HG03060 (cell line): ENCODE measurements at regions not wholly inside any gene's neighbourhood (a gene's known extent, or its start where the extent isn't known, plus 50 kb on each side); places are given as distances from the start of the nearest gene placed in this dataset.

Experiments
- ATAC-seq: cut with Tn5 transposase; IDR thresholded peaks from one replicate; pipeline ENCODE4 v1.9.1; 2021; ENCODE audit warnings: low read depth, moderate number of reproducible peaks; ENCODE audit not compliant: unreplicated experiment

- ATAC-seq: no peak
Observed at GRCh38 chr4:154107337-154107736, 318.5 kb upstream of the SFRP2 start.

GRCh38 chr4:154088741-154089140 lies 299.9 kb upstream of the SFRP2 start:
- no peak for ATAC-seq

GRCh38 chr4:154086247-154086646 lies 297.4 kb upstream of the SFRP2 start:
- ATAC-seq: no peak

DNA sequence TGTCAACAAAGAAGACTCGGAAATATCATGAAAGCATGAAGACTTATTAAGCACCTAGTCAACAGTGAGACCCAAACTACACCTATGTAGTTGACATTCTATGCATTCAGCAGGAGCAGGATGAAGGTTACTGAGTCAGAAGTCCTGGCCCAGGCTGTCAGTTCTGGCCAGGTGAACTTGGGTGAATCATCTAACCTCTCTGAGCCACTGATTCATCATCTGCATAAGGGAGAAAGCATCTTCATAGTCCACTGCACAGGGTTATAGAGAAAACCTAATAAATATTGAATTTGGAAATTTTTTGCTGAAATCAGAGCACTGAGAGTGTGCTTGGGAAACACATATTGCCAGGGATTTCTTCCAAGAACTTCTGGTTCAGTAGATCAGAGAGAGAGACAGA lies 296.0 kb upstream of the SFRP2 start:
- ATAC-seq: no peak

- ATAC-seq: no peak
Observed at GRCh38 chr4:154082760-154083535, 294.1 kb upstream of the SFRP2 start.

- no peak for ATAC-seq
Observed at GRCh38 chr4:154081391-154081790, 292.5 kb upstream of the SFRP2 start.

DNA sequence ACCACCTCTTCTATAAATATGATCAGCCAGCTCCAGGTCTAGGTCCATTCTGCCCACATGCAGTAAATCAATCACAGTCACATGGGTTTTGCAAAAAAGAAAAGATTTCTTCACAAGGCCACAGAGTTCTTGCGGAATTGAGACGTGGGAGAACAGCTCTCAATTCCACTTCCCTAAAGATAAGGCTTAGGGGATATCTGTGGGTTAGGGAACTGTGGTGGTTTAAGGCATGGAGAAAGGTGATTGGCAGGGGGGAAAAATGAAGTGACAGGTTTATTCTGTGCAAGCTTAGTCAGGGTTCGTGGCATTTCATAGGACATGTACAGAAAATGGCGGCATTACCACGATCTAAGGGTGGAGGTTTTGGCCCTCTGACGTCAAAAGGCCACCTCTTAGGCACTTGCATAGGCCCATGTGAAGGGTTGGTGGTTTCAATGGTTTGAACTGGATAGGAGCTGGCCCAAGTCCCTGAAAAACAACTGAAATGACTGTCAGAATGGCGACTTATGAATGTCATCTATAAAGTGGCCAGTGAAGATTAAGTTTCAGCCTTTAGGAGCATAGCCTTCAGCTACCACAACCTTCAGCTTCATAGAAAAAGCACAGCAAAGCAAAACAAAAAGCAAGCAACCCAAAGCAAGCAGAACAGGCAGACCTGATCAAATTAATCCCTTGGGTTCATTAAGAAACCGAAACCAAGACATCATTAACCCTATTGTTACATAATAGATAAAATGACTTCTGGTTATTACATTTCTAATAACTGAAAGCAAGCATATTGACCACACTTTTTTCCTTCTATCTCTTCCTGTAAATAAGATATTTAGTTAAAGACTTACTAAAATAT lies 289.8 kb upstream of the SFRP2 start:
- ATAC-seq: no peak

GRCh38 chr4:154076921-154077320 lies 288.0 kb upstream of the SFRP2 start:
- ATAC-seq: no peak

DNA sequence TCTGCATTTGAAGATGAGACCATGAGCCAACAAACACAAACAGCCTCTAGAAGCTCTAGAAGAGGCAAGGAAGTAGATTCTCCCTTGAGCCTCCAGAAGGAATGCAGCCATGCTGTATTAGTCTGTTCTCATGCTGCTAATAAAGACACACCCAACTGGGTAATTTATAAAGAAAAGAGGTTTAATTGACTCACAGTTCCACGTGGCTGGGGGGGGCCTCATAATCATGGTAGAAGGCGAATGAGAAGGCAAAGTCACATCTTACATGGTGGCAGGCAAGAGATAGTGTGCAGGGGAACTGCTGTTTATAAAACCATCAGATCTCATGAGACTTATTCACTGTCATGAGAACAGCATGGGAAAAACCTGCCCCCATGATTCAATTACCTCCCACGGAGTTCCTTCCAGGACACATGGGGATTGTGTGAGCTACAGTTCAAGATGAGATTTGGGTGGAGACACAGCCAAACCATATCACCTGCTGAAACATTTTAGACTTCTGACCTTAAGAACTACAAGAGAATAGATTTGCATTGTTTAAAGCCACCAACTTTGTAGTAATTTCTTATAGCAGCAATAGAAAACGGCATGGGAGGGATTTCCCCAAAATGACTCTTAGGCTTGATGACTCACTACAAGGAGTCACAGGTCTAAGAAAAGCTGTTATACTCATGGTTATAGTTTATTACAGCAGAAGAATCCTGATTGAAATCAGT lies 284.4 kb upstream of the SFRP2 start:
- ATAC-seq: no peak

DNA sequence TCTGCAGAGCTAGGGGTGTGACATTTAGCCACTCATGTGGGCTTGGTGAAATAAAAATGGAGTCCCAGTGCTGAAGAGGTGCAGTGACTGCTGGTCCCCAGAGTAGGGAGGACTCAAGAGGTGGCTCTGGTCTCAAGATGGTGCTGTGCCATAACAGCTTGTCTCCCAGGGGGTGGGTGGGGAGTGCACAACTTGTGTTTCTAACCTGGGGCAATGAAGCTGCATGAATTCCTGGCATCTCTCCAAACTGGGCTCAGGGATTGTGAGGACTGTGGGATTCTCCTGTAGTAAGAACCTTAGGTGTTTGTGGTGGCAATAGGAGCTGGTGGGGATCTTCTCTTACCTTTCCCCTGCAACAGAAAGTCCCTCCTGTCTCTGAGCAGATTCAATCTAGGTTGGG lies 278.9 kb upstream of the SFRP2 start:
- no peak for ATAC-seq

DNA sequence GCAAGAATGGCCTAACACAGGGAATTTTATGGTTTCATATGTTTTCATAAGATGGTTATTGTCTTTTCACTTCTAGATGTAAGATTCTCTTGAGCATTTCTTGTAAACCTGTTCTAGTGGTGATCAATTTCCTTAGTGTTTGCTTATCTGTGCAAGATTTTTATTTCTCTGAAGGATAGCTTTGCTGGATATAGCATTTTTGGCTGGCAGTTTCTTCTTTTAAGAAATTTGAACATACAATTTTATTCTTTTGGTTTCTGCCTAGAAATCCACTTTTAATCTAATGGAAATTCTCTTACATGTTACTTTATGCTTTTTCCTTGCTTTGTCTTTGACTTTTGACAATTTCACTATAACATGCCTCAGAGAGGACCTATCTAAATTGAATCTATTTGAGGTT lies 276.5 kb upstream of the SFRP2 start:
- ATAC-seq: no peak

- ATAC-seq: no peak
Observed at GRCh38 chr4:154064244-154064643, 275.4 kb upstream of the SFRP2 start.

GRCh38 chr4:154049457-154050181 lies 260.7 kb upstream of the SFRP2 start:
- no peak for ATAC-seq

DNA sequence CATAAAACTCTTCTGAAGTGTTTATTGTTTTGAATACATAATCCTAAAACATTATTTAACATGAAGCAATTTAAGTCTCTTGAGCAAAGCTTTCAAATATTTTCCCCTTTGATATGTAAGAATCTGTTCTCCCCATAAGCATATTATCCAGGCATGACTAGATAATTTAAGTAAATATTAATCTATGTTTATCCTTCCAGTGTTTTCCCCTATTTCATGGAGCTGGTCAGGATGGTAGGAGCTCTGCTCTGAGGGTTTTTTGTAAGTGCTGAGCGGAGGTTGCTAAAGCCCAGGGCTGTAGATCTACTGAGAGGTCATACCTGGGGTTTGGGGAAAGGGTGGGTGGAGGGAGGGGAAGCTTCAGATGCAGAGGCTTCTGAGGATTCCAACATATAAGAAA lies 258.9 kb upstream of the SFRP2 start:
- ATAC-seq: no peak

DNA sequence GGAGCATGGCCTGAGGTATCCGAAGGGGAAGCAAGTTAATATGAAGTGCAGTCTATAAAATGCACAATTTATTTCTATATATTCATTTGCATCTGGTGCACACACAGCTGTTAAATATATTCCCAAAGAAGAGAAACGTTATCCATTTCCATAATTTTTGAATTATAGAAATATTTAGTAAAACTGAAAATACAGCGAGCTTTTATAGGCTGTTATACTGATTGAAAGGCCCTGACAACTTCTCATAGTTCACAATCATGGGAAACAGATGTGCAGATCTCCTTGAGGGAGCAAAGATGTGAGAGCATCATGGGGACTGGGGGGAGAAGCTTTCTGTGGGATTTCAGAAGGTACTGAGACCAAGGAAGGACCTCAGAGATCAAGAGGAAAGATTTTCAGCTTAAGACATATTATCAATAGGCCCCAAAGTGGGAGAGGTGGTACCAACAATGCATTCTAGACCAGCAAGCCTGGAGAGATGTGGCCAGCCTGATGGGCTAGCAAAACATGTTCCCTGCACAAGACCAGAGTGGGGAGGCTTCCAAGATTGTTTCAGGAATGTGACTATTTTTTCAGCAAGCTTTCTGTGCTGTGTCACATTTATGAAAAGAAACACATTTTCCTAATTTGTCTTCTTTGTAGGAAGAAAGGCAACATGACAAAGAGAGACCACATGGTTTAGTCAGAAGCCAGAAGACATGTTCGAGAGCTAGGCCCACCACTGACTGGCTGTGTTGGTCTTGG lies 256.0 kb upstream of the SFRP2 start:
- no peak for ATAC-seq

- no peak for ATAC-seq
Observed at GRCh38 chr4:154044108-154044531, 255.2 kb upstream of the SFRP2 start.

DNA sequence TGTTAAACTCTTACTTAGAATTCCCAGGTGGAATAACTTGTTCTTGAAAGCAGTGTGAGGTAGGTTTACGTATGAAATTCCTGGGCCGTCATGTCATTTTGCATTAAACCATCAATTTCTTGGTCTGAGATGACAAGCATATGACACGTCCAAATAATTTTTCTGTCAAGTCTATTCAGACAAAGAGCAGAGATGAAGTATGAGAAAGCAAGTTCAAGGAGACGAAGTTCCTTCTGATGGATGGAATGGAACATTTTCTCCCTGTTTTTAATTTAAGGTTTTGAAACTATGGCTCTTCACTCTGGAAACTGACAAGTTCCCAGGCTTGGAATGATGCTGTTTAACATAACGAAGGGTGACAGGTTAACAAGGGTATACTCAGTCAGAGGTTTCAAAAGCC lies 252.8 kb upstream of the SFRP2 start:
- ATAC-seq: no peak

DNA sequence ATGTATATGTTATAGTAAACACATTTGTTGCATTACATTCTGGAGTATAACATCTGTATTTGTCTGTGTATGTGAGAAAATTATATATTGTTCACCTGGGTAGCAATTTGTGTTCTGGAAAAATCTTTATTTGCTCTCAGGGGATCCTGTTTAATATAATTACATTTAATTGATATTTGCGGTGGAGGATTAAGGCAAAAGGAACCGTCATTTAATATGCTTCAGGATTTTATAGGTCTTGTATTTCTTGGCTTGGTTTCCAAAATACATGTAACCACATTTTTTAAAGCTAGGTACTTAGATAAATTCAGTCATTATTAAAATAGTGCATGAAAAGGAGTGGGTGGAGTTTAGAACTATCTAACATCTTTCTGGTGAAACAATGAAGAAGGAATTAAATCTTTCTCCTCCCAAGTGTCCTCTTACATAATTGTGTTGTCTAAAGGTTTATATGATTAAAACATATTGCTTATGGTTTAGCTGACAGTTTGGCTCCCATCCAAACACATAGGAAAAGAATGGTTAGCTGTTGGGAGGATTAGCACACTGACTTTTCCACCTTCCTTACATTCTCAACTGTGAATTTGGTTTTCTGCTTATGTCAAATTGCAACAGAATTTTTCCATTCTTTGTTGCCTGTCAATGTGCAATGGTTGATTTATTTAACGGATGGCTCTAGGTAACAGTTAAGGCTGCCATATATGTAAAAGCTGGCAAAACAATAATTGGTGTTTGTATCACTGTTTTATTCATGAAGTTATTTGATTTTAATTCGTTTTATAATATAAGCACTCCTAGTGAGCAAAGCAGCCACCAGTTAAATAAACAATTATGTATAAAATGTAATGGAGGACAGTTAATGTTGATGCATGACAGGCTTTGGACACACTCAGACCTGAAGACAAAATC lies 250.8 kb upstream of the SFRP2 start:
- ATAC-seq: no peak

- ATAC-seq: no peak
Observed at GRCh38 chr4:154036856-154037255, 248.0 kb upstream of the SFRP2 start.
